ENCODE measurements at regions not wholly inside any gene's neighbourhood (a gene's known extent, or its start where the extent isn't known, plus 50 kb on each side); places are given as distances from the start of the nearest gene placed in this dataset.
"Not testable (repeated sequence)": the region's sequence is repeated elsewhere in the genome, so short reads cannot be mapped to it uniquely, and the experiment has no call there.

DNA sequence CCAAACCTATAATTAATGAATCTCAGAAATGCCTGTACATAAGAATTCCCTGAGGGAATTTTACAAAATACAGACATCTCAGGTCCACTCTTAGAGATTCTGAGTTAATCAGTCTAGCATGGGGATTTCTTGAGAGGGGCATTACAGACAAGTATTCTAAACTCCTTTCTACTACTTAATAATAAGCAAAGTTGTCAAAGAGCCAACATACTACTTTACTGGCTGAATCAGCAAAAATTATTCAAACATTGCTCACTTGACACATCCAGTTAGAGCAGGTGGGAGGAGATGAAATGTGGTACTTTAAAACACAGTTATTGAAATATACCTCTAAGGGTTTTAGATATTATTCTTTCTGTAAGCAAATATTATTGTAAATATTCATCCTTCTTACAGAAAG, 1164.7 kb downstream of the CDY2B start:
- FAIRE-seq (no peak), DNase-seq (ENCODE audit: extremely low spot score, insufficient read length, low read depth) (no peak)

DNA sequence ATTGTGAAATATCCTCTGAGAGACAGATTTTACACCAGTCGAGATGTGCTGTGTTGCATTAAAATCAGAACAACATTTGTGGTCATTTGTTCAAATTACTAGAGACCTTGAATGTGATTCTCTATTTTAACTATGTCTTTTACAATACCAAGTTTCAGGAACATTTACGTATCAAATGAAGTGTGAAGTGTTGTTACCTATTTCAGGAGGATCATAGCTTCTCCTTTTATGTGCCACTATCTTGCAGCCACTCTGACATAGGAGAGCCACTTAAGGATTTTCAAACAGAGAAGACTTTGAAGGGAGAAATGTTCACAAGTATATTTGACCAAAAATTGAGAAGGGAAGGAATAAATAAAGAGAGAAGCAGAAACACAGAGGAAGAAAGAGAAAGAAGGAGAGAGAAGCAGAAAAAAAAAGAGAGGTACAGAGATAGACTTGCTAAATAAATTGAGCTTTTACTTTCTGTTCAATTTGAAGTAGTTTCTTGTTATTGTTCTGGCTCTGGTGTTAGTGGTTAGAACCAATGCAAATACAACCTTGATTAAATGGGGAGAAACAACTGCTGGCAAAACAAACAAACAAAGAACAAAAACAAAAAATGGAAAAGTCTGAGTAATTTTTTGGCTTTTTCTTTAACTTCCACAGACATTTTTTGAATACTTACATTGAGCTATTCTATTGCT, 1206.8 kb downstream of the CDY2B start:
- FAIRE-seq: no peak
- DNase-seq (ENCODE audit: extremely low spot score, insufficient read length, low read depth): no peak

DNA sequence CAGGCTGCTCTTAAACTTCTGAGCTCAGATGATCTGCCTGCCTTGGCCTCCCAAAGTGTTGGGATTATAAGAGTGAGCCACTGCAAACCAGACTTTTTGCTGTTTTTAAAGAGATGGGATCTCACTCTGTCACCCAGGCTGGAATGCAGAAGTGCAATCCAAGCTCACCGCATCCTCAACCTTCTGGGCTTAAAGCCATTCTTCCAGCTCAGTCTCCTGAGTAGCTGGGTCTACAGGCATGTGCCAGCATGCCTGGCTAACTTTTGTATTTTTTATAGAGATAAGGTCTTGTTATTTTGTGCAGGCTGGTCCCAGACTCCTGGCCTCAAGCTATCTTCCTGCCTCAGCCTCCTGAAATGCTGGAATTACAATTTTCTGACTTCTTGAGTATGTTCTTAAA, 1211.6 kb downstream of the CDY2B start:
- DNase-seq (ENCODE audit: extremely low spot score, insufficient read length, low read depth) (no peak), FAIRE-seq (no peak)

DNA sequence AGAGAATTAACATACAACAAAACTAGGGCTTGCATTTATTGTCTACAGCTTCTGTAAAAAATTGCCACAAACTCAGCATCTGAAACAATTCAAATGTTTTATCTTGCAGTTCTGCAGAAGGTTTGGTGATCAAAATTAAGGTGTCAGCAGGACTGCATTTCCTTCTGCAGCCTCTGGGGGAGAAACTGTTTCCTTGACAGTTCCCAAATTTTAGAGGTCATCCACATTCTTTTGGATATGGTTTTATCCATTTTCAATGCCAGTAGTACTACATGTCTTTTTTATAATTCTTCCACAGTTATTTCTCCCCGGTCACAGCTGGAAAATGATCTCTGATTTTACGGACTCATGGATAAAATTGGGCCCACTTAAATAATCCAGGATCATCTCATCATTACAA, 1217.3 kb downstream of the CDY2B start:
- FAIRE-seq (no peak), DNase-seq (ENCODE audit: extremely low spot score, insufficient read length, low read depth) (no peak)

DNA sequence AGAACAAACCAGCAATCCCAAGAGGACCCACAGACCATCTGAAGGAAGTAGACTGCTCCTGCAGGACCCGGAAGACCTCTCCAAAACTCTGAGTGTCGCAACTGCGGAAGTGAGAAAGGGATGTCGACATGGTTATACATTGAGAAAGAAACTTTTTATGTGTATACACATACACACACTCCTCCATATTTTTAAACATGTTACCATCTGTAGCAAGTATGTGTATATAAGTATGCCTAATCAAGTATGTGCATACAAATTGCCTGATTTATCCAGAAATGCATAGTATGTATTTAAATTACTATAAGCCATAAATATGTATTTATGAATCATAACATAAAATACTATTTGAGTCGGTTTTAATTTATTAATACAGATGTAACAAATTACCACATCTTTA, 1220.7 kb downstream of the CDY2B start:
- no peak for FAIRE-seq
- DNase-seq (ENCODE audit: extremely low spot score, insufficient read length, low read depth): no peak

DNA sequence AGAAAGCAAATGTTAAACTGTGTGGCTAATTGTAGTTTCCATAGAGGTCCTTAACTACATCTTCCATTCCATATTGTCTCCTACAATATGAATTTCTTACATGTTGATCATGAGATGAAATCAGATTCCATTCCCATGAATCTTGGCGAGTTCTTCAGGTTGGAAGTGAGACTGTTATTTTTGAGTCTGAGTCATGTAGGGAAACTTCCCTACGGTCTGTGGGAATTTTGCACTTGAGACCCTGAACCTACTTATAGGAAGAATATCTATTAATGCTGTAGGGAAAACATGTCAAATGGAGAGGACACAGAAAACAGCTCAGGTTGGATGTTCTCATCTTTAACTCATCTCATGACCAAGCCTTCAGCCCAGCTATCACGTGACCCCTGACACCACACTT, 1226.0 kb downstream of the CDY2B start:
- FAIRE-seq (no peak), DNase-seq (ENCODE audit: extremely low spot score, insufficient read length, low read depth) (no peak)

DNA sequence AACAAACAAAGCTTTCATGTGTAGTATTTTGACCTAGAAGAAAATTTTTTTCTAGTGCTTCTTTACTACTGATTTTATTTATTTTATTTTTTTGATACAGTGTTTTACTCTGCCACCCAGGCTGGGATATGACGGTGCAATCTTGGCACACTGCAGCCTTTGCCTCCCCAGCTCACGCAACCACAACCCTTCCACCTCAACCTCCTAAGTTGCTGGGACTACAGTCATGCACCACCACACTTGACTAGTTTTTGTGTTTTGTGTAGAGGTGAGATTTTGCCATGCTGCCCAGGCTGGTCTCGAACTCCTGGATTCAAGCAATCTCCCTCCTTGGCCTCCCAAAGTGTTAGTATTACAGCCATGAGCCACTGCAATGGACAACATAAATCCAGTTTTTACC, 1234.0 kb downstream of the CDY2B start:
- DNase-seq (ENCODE audit: extremely low spot score, insufficient read length, low read depth) (no peak), FAIRE-seq (peak; percentile 26)

DNA sequence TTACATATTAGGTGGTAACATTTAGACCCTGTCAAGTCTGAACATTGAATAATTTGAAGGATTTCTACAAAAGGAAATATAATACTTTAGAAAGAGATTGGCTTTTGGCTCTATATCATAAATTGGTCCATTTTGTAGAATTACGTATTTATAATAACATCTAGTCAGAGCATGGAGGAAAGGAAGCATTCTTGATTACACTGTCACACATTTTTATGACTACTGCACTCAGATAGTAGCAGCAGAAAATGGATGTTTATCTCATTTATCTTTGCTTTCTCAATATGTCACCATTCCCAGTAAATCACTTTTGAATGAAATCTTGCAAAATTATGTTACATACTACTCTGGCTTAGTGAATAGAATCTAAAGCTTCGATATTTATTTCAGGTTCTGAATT, 1234.6 kb downstream of the CDY2B start:
- no peak for DNase-seq (ENCODE audit: extremely low spot score, insufficient read length, low read depth)
- no peak for FAIRE-seq

DNA sequence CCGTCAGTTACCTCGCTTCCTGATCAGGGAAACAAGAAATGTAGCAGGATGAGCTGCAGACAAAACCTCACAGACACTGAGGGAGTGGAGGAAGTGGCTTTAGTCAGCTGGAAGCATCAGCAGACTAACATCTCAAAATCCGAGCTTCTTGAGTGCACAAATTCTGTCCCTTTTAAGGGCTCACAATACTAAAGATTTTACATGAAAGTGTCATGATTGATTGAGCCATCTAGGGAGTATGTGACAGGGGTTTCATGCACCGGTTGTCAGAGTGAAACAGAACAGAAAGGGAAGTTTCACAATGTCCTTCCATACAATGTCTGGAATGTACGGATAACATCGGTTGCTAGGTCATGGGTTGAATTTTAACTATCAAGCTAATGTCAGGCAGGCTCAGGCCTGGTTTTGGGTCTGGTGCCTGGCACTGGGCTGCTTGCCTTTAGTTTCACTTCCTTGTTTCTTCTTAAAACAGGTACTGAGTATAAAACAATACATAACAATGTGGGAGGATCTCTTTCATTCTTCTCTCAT, 1235.7 kb downstream of the CDY2B start:
- DNase-seq (ENCODE audit: extremely low spot score, insufficient read length, low read depth) (no peak), FAIRE-seq (peak; percentile 93)

DNA sequence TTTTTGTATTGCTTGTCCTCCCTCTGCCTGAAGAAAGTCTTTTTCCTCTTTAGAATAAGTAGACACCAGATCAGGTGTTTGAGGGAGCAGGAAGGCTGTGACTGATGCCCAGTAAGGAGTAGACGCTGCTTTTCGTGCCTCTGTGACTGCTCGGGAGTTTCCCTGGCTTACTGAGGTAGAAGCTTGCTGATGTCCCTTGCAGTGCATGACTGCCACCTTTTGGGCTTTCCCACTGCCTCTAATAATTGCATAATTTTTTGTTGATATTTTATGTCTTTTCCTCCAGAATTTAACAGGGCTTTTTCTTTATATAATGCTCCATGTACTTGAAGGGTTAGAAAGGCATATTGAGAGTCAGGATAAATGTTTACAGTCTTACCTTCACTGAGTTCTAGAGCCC, 1240.2 kb downstream of the CDY2B start:
- DNase-seq (ENCODE audit: extremely low spot score, insufficient read length, low read depth) (no peak), FAIRE-seq (peak; percentile 87)

DNA sequence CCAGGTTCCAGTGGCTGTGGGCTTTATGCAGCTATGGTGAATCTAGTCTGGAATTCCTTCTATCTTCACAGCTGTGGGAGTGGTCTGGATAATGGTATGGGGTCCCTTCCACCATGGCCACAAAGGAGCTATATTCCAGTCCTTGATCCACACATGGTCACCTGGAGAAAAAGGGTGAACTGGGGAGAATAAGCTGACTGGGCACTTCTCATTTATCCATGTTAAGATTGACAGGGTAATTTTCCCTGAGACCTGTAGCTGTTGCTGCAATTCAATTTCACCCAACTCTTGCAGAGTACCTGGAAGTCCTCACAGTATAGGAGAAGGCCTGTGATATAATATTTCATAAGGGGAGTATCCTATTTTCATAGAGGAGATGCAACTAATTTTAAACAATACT, 1241.3 kb downstream of the CDY2B start:
- DNase-seq (ENCODE audit: extremely low spot score, insufficient read length, low read depth): not testable (repeated sequence)
- FAIRE-seq: peak; percentile 50

DNA sequence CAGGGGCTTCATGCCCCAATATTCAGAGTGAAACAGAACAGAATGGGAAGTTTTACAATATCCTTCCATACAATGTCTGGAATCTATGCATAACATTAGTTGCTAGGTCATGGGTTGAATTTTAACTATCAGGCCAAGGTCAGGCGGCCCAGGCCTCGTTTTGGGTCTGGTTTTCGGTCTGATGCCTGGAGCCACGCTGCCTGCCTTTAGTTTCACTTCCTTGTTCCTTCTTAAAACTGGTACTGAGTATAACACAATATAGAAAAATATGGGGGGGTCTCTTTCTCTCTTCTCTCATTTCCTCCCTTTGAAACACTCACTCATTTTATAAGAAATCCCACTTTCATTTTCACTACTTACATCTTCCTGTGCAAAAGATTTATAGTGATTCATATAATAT, 1243.8 kb downstream of the CDY2B start:
- DNase-seq (ENCODE audit: extremely low spot score, insufficient read length, low read depth): no peak
- FAIRE-seq: peak; percentile 90

DNA sequence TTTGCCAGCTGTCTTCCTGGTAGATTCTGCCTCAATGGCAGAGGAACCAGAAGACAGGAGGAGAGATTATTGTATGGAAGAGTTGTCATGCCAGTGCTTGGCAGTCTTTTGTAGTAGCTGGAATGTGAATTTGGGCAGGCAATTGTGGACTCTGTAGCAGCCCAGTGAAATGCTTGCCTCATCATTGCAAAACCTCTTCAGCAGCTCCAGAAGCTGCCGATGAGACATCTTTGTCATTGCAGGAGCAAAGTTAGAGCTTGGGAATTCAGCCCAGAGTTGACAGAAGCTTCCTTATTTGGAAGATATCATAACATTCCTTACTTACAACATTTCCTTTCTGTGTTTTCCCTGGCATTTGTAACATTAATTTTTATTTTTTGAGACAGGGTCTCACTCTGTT, 1250.9 kb downstream of the CDY2B start:
- FAIRE-seq (no peak), DNase-seq (ENCODE audit: extremely low spot score, insufficient read length, low read depth) (no peak)

DNA sequence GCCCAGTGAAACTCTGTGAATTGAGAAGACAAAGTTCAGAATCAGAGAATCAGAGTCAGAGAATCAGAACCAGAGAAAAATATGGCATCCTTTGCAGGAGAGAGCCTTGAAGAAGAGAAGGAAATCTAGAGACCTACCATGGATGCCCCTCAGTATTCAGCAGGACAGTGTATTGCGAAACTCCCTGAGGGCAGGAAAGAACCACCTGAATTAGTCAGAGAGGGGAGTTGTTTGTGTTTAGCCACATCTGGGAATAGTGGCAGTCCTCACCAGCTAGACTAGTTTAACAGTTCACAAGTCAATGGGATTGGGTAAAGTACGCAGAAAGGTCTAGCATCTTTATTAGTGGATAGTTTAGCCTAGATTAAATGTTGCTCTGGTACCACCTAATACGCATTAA, 1252.9 kb downstream of the CDY2B start:
- no peak for FAIRE-seq
- DNase-seq (ENCODE audit: extremely low spot score, insufficient read length, low read depth): no peak

DNA sequence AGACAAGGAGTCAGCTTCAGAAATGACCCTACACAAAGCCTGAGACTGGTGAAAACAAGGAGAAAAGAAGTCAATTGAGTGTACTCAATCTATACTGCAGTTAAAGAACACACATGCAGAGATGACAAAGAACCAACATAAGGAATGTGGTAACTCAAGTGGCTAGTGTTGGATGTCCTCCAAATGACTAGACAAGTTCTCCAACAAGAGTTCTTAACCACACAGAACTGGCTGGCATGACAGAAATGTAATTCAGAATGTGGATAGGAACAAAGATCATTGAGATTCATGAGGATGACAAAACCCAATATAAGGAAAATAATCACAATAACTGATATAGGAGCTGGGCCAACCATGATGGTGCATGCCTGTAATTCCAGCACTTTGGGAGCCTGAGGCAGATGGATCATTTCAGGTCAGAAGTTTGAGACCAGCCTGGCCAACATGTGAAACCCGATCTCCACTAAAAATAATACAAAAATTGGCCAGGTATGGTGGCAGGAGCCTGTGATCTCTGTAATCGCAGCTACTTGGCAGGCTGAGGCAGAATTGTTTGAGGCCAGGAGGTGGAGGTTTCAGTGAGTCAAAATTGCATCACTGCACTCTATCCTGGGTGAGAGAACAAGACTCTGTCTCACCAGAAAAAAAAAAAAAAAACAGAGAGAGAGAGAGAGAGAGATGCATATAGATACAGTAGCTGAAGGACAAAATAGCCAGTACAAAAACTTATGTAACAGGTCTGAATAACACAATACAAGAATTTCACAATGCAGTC, 1263.6 kb downstream of the CDY2B start:
- no peak for DNase-seq (ENCODE audit: extremely low spot score, insufficient read length, low read depth)
- FAIRE-seq: no peak

DNA sequence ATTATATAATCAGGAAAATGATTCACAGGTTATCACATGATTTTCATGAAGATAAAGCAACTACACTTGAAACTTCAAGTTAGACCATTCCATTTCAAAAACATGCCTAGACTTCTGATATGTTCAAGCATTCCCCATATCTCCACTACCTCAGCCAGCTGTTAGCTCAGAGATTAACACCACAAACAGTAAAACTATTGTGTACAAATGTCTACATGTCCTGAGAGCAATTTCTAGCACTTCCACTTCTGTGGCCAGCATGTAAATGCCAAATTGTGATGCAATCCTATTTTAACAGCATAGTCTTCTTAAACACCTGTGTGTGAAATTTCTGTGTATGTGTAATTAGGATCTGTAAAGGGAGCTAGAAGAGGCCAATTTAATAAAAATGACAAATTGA, 1271.3 kb downstream of the CDY2B start:
- DNase-seq (ENCODE audit: extremely low spot score, insufficient read length, low read depth) (no peak), FAIRE-seq (no peak)

DNA sequence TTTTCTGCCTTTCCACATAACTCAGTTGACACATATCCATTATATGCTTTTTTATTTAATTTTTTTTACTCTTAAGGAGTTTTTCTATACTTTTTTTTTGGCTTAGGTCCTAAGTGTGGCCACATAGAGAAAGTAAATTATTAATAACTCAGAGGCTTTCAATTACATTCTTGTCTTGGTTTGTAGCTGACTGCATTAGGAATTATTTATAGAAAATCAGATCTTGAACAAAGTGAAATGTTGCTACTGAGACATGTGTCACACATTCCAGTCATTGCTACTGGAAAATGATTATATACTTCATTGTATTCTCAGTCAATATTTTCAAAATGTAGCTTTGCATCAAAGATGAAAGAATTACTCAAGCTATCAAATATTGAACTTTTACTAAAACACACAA, 1277.9 kb downstream of the CDY2B start:
- FAIRE-seq (no peak), DNase-seq (ENCODE audit: extremely low spot score, insufficient read length, low read depth) (no peak)

DNA sequence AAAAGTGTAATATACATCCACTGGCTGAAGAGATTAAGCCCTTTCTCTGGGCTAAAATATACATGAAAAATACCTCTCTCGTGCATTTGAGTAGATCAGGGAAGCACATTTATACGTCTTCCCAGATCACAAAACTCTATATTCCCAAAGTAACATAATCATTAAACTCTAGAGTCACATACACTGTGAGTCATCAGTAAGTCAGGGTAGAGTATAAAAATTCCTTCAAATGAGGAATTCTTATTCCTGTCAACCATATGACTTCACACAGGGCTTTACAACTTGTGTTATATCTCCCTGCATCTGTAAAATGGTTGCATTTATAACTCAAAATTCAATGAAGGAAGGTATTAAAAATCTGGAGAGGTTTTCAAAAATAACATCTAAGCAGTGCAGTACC, 1278.4 kb downstream of the CDY2B start:
- DNase-seq (ENCODE audit: extremely low spot score, insufficient read length, low read depth): no peak
- FAIRE-seq: no peak

DNA sequence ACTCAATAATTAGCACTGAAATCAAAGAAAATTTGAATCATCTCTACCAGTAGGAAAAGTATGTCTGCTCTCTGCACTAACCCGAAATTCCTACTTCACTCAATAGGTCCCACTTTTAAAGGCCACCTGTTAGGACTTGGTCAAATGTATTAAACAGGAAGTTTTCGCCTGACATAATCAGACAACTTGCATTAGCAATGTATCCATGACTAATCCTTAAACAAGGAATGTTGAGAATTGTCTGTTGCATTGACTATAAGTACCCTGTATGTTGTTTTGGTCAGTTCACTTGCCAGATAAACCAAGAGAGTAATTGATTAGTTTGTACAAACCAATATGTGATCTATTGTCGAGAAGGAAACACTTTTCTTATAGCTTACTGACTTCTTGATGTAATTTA, 1308.0 kb downstream of the CDY2B start:
- FAIRE-seq (no peak), DNase-seq (ENCODE audit: extremely low spot score, insufficient read length, low read depth) (no peak)

DNA sequence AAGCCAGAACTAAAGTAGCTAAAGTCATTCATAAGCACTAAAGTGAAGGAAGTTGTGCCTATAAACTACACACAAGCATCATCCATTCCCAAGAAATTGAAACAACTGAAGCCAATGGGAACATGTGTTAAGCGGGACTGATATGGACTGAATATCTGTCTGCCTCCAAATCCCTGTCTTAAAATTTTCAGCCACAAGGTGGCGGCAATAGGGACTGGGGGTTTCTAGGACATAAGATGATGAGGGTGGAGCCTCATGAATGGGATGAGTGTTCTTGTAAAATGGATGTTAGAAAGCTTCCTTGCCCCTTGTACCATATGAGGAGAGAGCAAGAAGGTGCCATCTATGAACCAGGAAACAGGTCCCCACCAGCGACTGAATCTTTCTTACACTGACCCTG, 1317.5 kb downstream of the CDY2B start:
- FAIRE-seq (no peak), DNase-seq (ENCODE audit: extremely low spot score, insufficient read length, low read depth) (no peak)

DNA sequence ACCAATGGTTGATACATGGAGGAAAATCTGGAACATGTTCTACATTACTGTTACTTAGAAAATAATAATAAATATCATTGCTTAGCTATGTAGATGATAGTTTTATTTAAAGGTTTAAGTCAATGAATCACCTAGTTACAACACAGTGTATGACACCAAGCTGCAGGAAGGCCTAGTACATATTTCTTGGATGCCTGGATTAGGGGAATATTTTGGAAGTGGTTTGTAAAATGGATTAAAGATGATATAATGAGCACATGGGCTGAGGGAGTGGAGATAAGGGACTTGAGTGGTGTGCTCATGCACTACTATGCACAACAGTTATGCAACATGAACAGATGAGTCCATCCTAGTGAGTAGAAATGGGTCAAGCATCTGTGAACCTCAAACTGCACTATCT, 1358.0 kb downstream of the CDY2B start:
- no peak for DNase-seq (ENCODE audit: extremely low spot score, insufficient read length, low read depth)
- no peak for FAIRE-seq
